ENCODE measurements at regions not wholly inside any gene's neighbourhood (a gene's known extent, or its start where the extent isn't known, plus 50 kb on each side); places are given as distances from the start of the nearest gene placed in this dataset.

DNA sequence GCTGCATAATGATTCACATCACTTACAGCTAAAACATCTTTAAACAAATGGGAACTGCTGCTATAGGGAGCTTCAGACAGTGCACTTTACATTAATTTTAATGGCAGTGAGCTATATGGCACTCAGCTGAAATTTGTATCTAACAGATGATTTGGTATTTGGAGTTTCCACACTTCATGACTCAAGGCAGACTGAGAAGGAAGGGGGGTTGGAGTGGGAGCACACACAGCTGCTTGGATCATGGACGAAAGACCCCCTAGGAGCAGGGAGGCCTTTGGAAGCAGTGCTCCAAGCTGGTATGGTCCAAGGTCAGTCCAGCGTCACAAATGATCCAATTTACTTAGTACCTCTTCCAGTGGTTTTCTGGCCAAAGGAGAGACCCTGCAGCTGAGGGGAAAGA, 389.7 kb downstream of the FUT8 start:
- TF ChIP-seq, protein P1, sequence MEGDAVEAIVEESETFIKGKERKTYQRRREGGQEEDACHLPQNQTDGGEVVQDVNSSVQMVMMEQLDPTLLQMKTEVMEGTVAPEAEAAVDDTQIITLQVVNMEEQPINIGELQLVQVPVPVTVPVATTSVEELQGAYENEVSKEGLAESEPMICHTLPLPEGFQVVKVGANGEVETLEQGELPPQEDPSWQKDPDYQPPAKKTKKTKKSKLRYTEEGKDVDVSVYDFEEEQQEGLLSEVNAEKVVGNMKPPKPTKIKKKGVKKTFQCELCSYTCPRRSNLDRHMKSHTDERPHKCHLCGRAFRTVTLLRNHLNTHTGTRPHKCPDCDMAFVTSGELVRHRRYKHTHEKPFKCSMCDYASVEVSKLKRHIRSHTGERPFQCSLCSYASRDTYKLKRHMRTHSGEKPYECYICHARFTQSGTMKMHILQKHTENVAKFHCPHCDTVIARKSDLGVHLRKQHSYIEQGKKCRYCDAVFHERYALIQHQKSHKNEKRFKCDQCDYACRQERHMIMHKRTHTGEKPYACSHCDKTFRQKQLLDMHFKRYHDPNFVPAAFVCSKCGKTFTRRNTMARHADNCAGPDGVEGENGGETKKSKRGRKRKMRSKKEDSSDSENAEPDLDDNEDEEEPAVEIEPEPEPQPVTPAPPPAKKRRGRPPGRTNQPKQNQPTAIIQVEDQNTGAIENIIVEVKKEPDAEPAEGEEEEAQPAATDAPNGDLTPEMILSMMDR (IDR thresholded peaks at IDR 0.05 in 8 of 11, conservative IDR thresholded peaks at IDR 0.05 in 3 of 11), result no peak
- TF ChIP-seq POLR2A (IDR thresholded peaks at IDR 0.05) (no peak), POLR2AphosphoS5 (IDR thresholded peaks at IDR 0.05) (no peak)
